GM18873 (cell line): ENCODE measurements at regions not wholly inside any gene's neighbourhood (a gene's known extent, or its start where the extent isn't known, plus 50 kb on each side); places are given as distances from the start of the nearest gene placed in this dataset.

ENCODE experiments used
- ATAC-seq: cut with Tn5 transposase; IDR thresholded peaks from one replicate; pipeline ENCODE4 v1.9.1; 2021; ENCODE audit warnings: mild to moderate bottlenecking, moderate library complexity, moderate number of reproducible peaks; ENCODE audit not compliant: unreplicated experiment, low FRiP score

DNA sequence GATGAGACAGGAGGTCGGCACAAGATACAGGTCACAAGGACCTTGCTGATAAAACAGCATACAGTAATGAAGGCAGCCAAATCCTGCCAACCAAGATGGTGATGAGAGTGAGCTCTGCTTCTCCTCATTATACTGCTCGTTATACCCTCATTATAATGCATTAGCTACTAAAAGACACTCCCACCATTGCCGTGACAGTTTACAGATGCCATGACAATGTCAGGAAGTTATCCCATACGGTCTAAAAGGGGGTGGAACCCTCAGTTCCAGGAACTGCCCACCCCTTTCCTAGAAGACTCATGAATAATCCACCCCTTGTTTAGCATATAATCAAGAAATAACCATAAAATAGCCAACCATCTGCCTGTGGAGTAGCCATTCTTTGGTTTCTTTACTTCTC is 224.2 kb downstream of the RBM43 start:
- ATAC-seq = no peak

GRCh38 chr2:151033271-151034248 is 228.1 kb downstream of the RBM43 start:
- no peak for ATAC-seq

GRCh38 chr2:151032741-151033191 is 228.9 kb downstream of the RBM43 start:
- ATAC-seq = no peak

- ATAC-seq = no peak
Measured at GRCh38 chr2:151030663-151031230, 230.9 kb downstream of the RBM43 start.

- ATAC-seq = no peak
Measured at GRCh38 chr2:151029406-151030157, 232.1 kb downstream of the RBM43 start.

DNA sequence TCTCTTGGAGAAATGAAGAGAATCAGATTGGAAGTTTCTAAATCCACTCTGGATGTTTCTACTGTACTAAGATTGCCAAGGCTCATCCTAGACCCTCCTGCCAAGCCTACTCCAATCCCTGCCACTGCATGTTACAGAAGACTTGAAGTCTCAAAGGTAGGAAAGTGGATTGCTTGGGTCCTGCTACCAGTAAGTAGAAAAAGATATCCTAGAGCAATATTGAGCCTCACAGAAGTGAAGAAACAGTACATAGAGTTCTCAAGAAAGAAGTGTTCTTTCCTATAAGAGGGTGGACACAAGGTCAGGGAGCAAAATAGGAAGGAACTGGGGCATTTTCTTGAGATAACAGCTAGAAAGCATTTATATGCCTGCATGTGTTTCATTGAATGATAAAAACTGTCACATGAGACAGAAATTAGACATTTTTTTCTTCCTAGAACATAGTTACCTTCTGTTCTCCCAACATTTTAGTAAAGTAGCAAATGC is 232.9 kb downstream of the RBM43 start:
- ATAC-seq = no peak

DNA sequence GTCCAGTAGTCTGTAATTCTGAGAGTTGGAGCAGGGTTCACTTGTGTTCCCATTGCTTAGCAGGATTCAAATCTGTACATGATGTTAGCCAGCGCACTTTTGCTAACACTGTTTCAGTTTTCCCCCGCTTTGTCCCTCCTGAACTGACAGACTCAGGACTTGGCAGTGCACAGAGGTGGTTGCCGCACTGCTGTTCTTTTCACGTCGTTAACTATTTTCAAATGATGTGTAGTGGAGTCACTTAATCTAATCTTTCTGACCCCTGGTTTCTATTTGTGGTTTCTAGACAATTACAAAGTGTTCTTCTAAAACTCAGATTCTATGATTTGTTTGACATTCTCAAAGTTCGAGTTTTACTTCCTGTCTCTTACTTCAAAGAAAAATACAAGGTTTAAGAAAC is 234.5 kb downstream of the RBM43 start:
- no peak for ATAC-seq

DNA sequence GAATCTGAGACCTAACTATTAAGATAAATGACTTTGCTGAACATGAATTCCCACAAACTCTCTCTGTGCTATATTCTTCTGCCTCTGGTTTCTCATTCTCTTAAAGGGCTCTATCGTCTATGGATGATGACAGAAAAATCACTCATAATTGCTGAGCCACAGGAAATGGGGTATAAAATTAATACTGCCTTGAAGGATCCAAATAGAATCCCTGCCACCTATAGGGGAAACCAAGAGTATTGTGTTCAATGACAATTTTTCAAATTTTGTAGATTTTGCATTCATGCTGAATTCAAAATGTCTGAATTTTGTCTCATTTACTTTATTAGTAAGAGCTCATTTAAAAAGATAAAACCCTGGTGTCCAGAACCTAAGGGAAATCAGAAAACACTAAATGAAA is 235.8 kb downstream of the RBM43 start:
- no peak for ATAC-seq

- no peak for ATAC-seq
Measured at GRCh38 chr2:151024696-151025251, 236.9 kb downstream of the RBM43 start.

- no peak for ATAC-seq
Measured at GRCh38 chr2:151021747-151022452, 239.8 kb downstream of the RBM43 start.

DNA sequence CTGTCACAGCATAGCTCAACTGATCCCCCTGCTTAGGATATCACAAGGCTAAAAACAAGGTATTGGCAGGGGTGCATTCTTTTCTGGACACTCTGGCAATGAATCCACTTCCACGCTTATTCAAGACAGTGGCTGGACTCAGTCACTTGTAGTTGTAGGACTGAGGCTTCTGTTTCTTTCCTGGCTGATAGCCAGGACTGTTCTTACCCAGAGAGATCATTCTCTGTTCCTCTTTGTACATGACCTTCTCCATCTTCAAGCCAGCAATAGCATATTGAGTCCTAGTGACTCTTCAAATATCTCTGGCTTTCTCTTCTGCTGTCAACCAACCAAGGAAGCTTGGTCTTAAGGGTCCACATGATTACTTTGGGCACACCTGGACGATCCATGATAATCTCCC is 241.3 kb downstream of the RBM43 start:
- no peak for ATAC-seq

DNA sequence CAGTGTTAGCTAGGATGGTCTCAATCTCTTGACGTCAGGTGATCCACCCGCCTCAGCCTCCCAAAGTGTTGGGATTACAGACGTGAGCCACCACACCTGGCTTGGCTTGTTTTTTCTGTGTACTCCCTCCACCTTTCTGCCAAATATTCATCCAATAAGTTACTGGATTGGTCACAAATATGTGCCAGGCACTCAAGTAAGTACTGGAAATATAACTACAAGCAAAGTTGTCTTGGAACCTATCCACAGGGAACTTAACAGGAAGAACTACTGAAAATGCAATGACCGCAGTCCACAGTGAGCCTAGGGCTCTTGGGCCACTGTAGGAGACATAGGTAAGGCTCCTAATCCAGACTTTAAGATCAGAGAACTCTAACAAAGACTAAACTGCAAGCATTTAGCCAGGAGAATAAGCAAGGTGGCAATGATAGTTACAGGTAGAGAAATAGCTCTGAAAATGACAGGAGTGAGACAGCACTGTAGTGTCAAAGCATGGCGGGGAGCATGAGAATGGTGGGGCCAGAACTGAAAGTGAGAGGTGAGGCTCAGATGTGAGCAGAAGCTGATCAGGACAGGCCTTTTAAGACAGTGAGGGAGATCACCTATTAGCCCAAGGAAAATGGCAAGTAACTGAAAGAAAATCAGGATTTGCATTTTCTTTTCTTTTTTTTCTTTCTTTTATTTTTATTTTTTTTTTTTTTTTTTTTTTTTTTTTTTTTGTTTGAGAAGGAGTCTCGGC is 252.1 kb downstream of the RBM43 start:
- ATAC-seq = no peak

DNA sequence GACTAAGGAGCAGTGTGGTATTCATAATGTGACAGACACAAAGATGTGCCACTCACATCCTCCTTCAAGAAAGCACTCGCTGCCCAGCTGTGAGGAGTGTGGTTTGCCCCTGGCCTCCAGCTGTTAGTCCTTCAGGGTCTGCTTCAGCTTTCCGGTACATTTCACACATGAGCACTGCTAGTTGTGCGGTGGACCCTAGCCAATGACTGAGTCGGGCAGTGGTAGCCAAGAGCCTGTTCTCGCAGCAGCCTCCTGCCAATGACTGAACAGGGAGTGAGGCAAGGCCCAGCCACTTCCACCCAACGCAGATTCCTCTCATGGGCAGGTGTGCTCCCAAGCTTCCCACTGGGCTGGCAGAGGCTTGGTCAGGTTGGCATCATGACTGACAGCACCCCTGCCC is 254.3 kb downstream of the RBM43 start:
- no peak for ATAC-seq

- ATAC-seq = no peak
Measured at GRCh38 chr2:151002959-151003600, 258.6 kb downstream of the RBM43 start.

DNA sequence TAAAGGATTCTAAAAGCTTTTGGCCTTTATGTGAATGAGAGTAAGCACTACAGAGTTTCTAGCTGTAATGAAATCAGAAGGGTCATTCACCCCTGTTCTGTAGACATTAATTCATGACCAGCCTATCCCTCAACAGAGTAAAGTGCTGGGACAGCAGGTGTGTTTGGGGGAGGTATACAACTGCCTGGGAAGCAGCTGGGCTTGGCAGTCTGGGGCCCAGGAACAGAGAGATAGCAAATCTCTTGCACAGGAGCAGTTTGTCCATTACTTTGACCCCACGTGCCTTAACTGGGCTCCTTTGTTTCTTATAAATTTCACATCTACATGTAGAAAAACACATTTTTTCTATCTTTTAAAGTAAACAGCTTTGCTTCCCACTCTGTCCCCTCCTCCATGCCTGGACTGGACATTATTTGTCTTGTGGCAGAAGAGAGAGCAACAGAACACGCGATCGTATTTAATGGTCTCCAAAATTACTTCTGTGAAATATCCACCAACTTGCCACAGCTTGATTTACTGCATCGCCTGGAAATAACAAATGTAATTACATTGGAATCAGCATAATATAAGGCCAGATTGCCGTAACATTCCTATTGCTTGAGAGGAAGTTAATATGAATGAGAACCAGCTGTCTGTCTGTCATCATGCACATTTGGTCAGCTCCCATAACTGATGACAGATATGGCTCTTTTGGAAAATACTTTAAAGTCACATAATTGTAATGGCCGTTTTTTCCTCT is 263.8 kb downstream of the RBM43 start:
- ATAC-seq = no peak

DNA sequence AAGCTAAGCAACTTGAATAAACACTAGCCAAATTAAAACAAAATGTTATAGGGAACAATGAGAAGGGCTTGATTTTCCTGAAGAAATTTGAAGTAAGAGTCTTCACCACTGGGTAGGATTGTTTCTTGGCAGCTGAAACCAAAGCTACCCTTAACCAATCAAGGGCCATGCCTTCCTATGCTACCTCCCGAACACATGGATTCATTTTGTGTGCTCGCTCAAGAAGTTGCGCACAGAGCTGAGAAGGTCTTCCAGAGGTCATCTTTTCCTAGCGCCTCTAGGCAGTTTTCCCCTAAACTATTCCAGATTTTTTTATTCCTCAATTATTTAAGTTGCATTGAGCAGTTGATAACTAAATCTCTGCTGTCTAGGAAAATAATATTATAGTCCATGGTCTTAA is 264.6 kb downstream of the RBM43 start:
- no peak for ATAC-seq

DNA sequence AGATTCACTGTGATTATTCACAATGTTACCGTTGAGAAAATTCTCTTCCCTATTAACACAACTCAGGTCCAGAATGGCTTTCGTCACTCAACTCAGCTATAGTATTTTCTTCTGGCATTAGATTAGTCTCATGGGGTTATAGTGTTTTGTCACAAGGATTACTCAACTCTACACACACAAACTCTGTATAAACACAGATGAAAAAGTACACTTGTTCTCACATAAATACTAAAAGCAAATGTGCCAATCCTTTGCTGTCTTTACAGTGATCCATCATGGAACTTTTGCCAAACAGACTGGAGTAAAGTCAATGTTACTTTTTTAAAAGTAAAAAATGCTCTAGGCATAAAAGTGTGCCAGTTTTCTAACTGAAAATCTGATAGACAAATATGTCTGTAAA is 267.6 kb downstream of the RBM43 start:
- ATAC-seq = no peak

DNA sequence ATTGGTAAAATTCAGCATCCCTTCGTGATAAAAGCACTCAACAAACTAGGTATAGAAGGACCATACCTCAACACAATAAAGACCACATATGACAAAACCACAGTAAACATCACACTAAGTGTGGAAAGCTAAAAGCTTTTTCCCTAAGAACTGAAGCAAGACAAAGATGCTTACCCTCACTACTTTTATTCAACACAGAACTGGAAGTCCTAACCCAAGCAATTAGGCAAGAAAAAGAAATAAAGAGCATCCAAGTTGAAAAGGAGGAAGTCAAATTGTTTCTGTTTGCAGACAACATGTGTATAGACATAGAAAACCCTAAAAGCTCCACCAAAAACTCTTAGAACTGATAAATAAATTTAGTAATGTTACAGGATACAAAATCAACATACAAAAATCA is 271.7 kb downstream of the RBM43 start:
- ATAC-seq = no peak
